ENCODE measurements at regions not wholly inside any gene's neighbourhood (a gene's known extent, or its start where the extent isn't known, plus 50 kb on each side); places are given as distances from the start of the nearest gene placed in this dataset.

DNA sequence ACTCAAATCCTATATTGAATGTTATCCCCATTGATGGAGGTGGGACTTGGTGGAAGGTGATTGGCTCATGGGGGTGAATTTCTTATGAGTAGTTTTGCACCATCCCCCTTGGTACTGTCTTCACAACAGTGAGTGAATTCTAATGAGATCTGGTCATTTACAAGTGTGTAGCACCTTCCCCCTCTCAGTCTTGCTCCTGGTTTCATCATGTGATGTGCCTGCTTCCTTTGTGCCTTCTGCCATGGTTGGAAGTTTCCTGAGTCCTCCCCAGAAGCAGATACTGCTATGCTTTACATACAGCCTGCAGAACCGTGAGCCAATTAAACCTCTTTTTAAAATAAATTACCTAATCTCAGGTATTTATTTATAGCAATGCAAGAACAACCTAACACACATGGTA, 302.4 kb upstream of the KITLG start:
- Histone ChIP-seq H3K4me1 (ENCODE audit: control insufficient read depth in 2 of 2, insufficient read depth in 2 of 2, low read length in 1 of 2) (no peaks in the 10 kb centered on the region), H3K27me3 (ENCODE audit: control insufficient read depth in 1 of 2, insufficient read depth in 2 of 2, low read length in 2 of 2) (no peaks in the 10 kb centered on the region), H3K36me3 (ENCODE audit: control insufficient read depth in 2 of 2, insufficient read depth in 2 of 2, low read length in 1 of 2) (no peaks in the 10 kb centered on the region), H3K9me3 (ENCODE audit: control insufficient read depth in 2 of 2, insufficient read depth in 1 of 2, low read depth in 1 of 2, low read length in 1 of 2) (no peaks in the 10 kb centered on the region), H3K4me3 (ENCODE audit: low read depth in 1 of 2, low read length in 2 of 2) (no peak overlapping the region), H3K27ac (ENCODE audit: low read depth in 2 of 2, low read length in 1 of 2) (no peak overlapping the region)
- 87 to 92% methylated on average over 1 of the region's 1 CpG for WGBS, 2 donors

DNA sequence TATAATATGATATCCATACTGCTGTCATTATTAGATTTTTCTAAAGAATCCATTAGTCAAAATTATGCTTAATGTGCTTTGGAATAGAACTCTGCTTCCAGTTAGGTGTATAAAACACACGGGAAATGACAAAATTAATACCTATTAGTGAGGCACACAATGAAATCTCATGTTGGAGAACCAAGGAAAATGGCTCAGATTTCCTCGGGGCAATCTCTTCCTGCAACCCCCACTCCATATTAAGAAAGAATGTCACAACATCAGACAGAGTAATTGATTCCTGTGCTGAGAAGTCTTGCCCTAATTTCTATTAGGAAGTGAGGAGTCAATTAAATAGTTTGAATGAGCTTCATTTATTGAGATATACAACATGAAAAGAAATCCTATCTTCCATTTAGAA, 299.8 kb upstream of the KITLG start:
- Histone ChIP-seq H3K4me3 (ENCODE audit: low read depth in 1 of 2, low read length in 2 of 2) (no peak overlapping the region), H3K36me3 (ENCODE audit: control insufficient read depth in 2 of 2, insufficient read depth in 2 of 2, low read length in 1 of 2) (no peaks in the 10 kb centered on the region), H3K27me3 (ENCODE audit: control insufficient read depth in 1 of 2, insufficient read depth in 2 of 2, low read length in 2 of 2) (no peaks in the 10 kb centered on the region), H3K27ac (ENCODE audit: low read depth in 2 of 2, low read length in 1 of 2) (no peak overlapping the region), H3K4me1 (ENCODE audit: control insufficient read depth in 2 of 2, insufficient read depth in 2 of 2, low read length in 1 of 2) (no peaks in the 10 kb centered on the region), H3K9me3 (ENCODE audit: control insufficient read depth in 2 of 2, insufficient read depth in 1 of 2, low read depth in 1 of 2, low read length in 1 of 2) (no peaks in the 10 kb centered on the region)
- 81 to 87% methylated on average over 2 of the region's 2 CpGs for WGBS, 2 donors

DNA sequence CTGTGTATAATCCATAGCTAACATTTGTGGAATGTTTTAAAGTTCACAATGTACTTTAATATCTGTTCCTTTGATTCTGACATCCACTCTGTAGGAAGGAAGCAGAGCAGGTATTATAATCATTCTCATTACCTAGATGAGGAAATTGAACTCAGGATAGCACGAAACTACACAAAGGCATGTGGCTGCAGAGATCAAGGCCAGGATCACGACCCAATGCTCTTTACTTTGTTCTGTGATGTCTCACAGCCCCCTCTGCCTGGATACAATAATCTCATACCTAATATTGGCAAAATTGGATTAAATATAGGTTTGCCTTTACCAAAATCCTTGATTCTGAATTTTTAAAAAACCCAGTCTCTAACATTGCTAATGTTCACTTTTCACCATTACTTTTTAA, 298.0 kb upstream of the KITLG start:
- H3K27ac ChIP-seq (ENCODE audit: low read depth in 2 of 2, low read length in 1 of 2): no peak overlapping the region
- no peaks in the 10 kb centered on the region for H3K4me1 ChIP-seq (ENCODE audit: control insufficient read depth in 2 of 2, insufficient read depth in 2 of 2, low read length in 1 of 2)
- no peaks in the 10 kb centered on the region for H3K9me3 ChIP-seq (ENCODE audit: control insufficient read depth in 2 of 2, insufficient read depth in 1 of 2, low read depth in 1 of 2, low read length in 1 of 2)
- no peaks in the 10 kb centered on the region for H3K27me3 ChIP-seq (ENCODE audit: control insufficient read depth in 1 of 2, insufficient read depth in 2 of 2, low read length in 2 of 2)
- H3K4me3 ChIP-seq (ENCODE audit: low read depth in 1 of 2, low read length in 2 of 2): no peak overlapping the region
- WGBS, 2 donors: 73 to 81% methylated on average over 2 of the region's 2 CpGs
- H3K36me3 ChIP-seq (ENCODE audit: control insufficient read depth in 2 of 2, insufficient read depth in 2 of 2, low read length in 1 of 2): no peaks in the 10 kb centered on the region

DNA sequence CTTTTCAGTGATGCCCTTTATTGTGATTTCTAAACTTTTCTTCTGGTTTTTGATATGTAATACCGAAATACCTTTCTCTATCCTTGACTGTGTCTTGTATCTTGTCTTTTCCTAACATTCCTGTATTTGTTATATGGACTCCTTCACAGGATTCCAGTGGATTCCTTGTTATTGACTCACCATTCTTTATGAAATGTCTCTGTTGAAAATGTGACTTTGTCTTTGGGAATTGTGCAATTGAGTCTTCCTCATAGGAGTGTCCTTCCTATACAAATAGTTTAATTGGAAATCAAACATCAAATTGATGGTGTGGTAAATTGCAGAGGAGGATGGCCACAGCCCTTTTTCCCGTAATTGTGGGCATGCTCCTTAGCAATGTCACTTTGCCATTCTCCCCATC, 296.6 kb upstream of the KITLG start:
- no peaks in the 10 kb centered on the region for H3K27me3 ChIP-seq (ENCODE audit: control insufficient read depth in 1 of 2, insufficient read depth in 2 of 2, low read length in 2 of 2)
- H3K36me3 ChIP-seq (ENCODE audit: control insufficient read depth in 2 of 2, insufficient read depth in 2 of 2, low read length in 1 of 2): no peaks in the 10 kb centered on the region
- H3K4me1 ChIP-seq (ENCODE audit: control insufficient read depth in 2 of 2, insufficient read depth in 2 of 2, low read length in 1 of 2): no peaks in the 10 kb centered on the region
- H3K9me3 ChIP-seq (ENCODE audit: control insufficient read depth in 2 of 2, insufficient read depth in 1 of 2, low read depth in 1 of 2, low read length in 1 of 2): no peaks in the 10 kb centered on the region
- no peak overlapping the region for H3K4me3 ChIP-seq (ENCODE audit: low read depth in 1 of 2, low read length in 2 of 2)
- 90 to 94% methylated on average over 2 of the region's 2 CpGs for WGBS, 2 donors
- no peak overlapping the region for H3K27ac ChIP-seq (ENCODE audit: low read depth in 2 of 2, low read length in 1 of 2)

DNA sequence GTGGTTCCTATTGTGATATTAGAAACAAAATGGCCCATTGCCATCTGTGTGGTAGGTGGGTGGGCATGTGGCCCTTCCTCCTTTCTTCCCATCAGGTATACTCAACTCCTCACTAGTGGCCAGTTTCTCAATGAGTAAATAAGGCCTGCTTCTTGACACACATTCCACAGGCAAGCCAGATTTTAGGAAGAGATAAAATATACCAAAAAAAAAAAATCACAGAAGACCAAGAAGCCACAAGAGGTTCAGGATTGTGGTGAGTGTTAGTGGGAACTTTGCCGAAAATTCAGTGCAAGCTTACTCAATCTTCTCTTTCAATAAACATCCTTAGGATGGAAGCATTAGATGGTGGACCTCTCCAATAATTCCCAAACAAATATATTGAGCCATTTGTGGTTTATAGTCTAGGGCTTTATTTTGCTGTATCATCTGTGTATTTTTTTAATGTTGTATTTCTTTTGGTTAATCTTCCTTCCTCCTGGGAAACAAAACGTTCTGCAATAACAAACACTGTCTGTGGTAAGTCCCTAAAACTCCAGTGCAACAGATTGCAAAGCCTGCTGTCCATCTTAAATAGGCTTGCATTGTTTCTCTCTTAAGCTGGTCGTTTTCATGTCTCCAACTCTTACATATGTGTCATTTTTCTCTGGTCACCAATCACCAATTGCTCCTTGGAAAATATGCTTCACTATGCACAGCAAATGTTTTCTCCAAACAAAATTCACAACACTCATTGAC, 289.9 kb upstream of the KITLG start:
- H3K9me3 ChIP-seq (ENCODE audit: control insufficient read depth in 2 of 2, insufficient read depth in 1 of 2, low read depth in 1 of 2, low read length in 1 of 2): no peaks in the 10 kb centered on the region
- H3K4me1 ChIP-seq (ENCODE audit: control insufficient read depth in 2 of 2, insufficient read depth in 2 of 2, low read length in 1 of 2): no peaks in the 10 kb centered on the region
- H3K4me3 ChIP-seq (ENCODE audit: low read depth in 1 of 2, low read length in 2 of 2): no peak overlapping the region
- H3K36me3 ChIP-seq (ENCODE audit: control insufficient read depth in 2 of 2, insufficient read depth in 2 of 2, low read length in 1 of 2): no peaks in the 10 kb centered on the region
- 27 to 38% methylated on average over 3 of the region's 3 CpGs for WGBS, 2 donors
- no peaks in the 10 kb centered on the region for H3K27me3 ChIP-seq (ENCODE audit: control insufficient read depth in 1 of 2, insufficient read depth in 2 of 2, low read length in 2 of 2)
- no peak overlapping the region for H3K27ac ChIP-seq (ENCODE audit: low read depth in 2 of 2, low read length in 1 of 2)

DNA sequence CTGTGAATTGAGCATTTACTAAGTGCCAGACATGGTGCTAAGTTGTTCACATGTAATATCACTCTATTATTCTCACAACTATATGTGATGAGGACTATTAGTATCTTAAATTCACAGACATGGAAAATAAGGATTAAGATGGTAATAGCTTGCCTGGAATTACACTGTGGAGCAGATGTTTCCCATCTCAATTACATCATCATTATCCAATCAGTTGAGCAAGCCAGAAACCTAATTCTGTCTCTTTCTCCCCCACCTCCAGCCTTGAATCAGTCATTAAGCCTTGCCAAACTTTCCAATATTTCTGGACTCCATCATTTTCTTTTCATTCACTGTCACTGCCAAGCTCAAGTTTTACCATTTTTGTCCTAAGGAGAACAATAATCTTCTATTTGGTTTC, 287.8 kb upstream of the KITLG start:
- no peaks in the 10 kb centered on the region for H3K4me1 ChIP-seq (ENCODE audit: control insufficient read depth in 2 of 2, insufficient read depth in 2 of 2, low read length in 1 of 2)
- H3K4me3 ChIP-seq (ENCODE audit: low read depth in 1 of 2, low read length in 2 of 2): no peak overlapping the region
- no peaks in the 10 kb centered on the region for H3K27me3 ChIP-seq (ENCODE audit: control insufficient read depth in 1 of 2, insufficient read depth in 2 of 2, low read length in 2 of 2)
- no peaks in the 10 kb centered on the region for H3K36me3 ChIP-seq (ENCODE audit: control insufficient read depth in 2 of 2, insufficient read depth in 2 of 2, low read length in 1 of 2)
- H3K9me3 ChIP-seq (ENCODE audit: control insufficient read depth in 2 of 2, insufficient read depth in 1 of 2, low read depth in 1 of 2, low read length in 1 of 2): no peaks in the 10 kb centered on the region
- H3K27ac ChIP-seq (ENCODE audit: low read depth in 2 of 2, low read length in 1 of 2): no peak overlapping the region

DNA sequence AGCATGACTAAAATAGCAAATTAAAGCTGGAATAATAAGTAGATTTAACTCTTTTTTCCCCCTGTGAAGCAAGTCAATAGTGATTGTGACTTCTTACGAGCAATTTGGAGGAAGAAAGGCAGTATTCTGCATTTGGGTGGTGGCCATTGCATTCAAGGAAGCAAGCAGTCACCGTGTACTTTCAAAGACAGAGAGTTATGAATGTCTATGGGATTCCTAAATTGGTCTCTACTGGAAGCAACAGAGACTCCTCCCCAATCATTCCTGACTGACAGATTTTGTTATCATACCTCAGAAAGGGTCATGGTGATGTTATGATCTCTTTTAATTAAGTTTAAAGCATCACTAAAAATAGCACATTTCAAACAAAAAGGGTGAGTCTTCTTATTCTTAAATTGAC, 287.2 kb upstream of the KITLG start:
- no peaks in the 10 kb centered on the region for H3K36me3 ChIP-seq (ENCODE audit: control insufficient read depth in 2 of 2, insufficient read depth in 2 of 2, low read length in 1 of 2)
- no peak overlapping the region for H3K4me3 ChIP-seq (ENCODE audit: low read depth in 1 of 2, low read length in 2 of 2)
- no peaks in the 10 kb centered on the region for H3K27me3 ChIP-seq (ENCODE audit: control insufficient read depth in 1 of 2, insufficient read depth in 2 of 2, low read length in 2 of 2)
- 50 to 70% methylated on average over 2 of the region's 2 CpGs for WGBS, 2 donors
- no peaks in the 10 kb centered on the region for H3K4me1 ChIP-seq (ENCODE audit: control insufficient read depth in 2 of 2, insufficient read depth in 2 of 2, low read length in 1 of 2)
- H3K27ac ChIP-seq (ENCODE audit: low read depth in 2 of 2, low read length in 1 of 2): no peak overlapping the region
- no peaks in the 10 kb centered on the region for H3K9me3 ChIP-seq (ENCODE audit: control insufficient read depth in 2 of 2, insufficient read depth in 1 of 2, low read depth in 1 of 2, low read length in 1 of 2)

DNA sequence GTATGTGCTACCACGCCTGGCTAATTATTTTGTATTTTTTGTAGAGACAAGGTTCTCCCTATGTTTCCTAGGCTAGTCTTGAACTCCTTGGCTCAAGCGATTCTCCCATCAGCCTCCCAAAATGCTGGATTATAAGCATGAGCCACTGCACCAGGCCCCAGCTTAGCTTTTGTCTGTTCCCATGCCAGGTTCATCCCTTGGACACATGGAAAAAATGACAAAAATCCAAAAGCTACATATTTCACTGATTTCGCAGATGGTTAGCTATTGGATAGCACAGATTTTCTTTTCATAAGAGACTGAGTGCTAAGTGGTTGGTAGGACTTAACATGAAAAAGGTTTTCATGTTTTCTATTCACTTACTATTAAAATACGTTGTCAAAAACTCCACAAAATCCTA, 286.6 kb upstream of the KITLG start:
- H3K27ac ChIP-seq (ENCODE audit: low read depth in 2 of 2, low read length in 1 of 2): no peak overlapping the region
- no peaks in the 10 kb centered on the region for H3K36me3 ChIP-seq (ENCODE audit: control insufficient read depth in 2 of 2, insufficient read depth in 2 of 2, low read length in 1 of 2)
- no peaks in the 10 kb centered on the region for H3K9me3 ChIP-seq (ENCODE audit: control insufficient read depth in 2 of 2, insufficient read depth in 1 of 2, low read depth in 1 of 2, low read length in 1 of 2)
- H3K4me1 ChIP-seq (ENCODE audit: control insufficient read depth in 2 of 2, insufficient read depth in 2 of 2, low read length in 1 of 2): no peaks in the 10 kb centered on the region
- H3K27me3 ChIP-seq (ENCODE audit: control insufficient read depth in 1 of 2, insufficient read depth in 2 of 2, low read length in 2 of 2): no peaks in the 10 kb centered on the region
- WGBS, 2 donors: 84 to 85% methylated on average over 4 of the region's 4 CpGs
- H3K4me3 ChIP-seq (ENCODE audit: low read depth in 1 of 2, low read length in 2 of 2): no peak overlapping the region

DNA sequence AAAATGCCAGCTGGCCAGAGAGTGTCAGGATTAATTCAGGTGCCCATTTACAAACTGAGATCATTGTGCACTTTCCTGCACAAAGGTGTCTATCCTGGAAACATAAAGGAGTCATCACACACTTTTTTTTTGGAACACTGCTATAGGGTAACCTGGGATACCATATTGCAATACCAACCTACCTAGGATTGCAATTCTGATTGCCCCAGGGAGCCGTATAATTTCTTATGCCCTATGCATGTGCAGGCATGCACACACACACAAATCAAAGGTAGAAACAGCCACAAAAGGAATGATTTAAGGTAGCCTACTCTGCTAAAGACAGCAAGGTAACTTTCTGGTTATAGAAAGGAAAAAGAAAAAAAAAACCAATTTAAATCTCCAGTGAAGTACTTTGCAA, 285.3 kb upstream of the KITLG start:
- H3K9me3 ChIP-seq (ENCODE audit: control insufficient read depth in 2 of 2, insufficient read depth in 1 of 2, low read depth in 1 of 2, low read length in 1 of 2): no peaks in the 10 kb centered on the region
- no peak overlapping the region for H3K27ac ChIP-seq (ENCODE audit: low read depth in 2 of 2, low read length in 1 of 2)
- H3K36me3 ChIP-seq (ENCODE audit: control insufficient read depth in 2 of 2, insufficient read depth in 2 of 2, low read length in 1 of 2): no peaks in the 10 kb centered on the region
- no peak overlapping the region for H3K4me3 ChIP-seq (ENCODE audit: low read depth in 1 of 2, low read length in 2 of 2)
- H3K4me1 ChIP-seq (ENCODE audit: control insufficient read depth in 2 of 2, insufficient read depth in 2 of 2, low read length in 1 of 2): no peaks in the 10 kb centered on the region
- WGBS, 2 donors: 57 to 83% methylated on average over 1 of the region's 1 CpG
- H3K27me3 ChIP-seq (ENCODE audit: control insufficient read depth in 1 of 2, insufficient read depth in 2 of 2, low read length in 2 of 2): no peaks in the 10 kb centered on the region

DNA sequence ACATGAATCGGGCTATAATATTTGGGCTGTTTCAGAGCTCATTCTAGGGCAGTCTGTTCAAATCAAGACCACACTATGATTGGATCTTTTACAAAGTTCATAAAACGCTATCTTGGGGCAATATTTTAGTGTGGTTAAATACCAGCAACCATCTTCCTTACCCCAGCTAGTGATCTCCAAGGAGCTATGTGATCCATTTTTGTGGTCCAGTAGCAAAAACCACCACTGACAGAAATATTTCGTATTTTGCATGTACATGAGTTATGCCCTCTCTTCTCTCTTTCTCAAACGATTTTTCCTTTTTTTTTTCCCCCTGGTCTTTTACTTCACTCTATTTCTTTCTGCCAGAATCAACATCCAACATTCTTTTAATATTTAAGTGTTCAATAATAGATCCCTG, 280.6 kb upstream of the KITLG start:
- Histone ChIP-seq H3K27me3 (ENCODE audit: control insufficient read depth in 1 of 2, insufficient read depth in 2 of 2, low read length in 2 of 2) (no peaks in the 10 kb centered on the region), H3K4me1 (ENCODE audit: control insufficient read depth in 2 of 2, insufficient read depth in 2 of 2, low read length in 1 of 2) (no peaks in the 10 kb centered on the region), H3K9me3 (ENCODE audit: control insufficient read depth in 2 of 2, insufficient read depth in 1 of 2, low read depth in 1 of 2, low read length in 1 of 2) (no peaks in the 10 kb centered on the region), H3K4me3 (ENCODE audit: low read depth in 1 of 2, low read length in 2 of 2) (no peak overlapping the region), H3K36me3 (ENCODE audit: control insufficient read depth in 2 of 2, insufficient read depth in 2 of 2, low read length in 1 of 2) (no peaks in the 10 kb centered on the region), H3K27ac (ENCODE audit: low read depth in 2 of 2, low read length in 1 of 2) (no peak overlapping the region)
- WGBS, 2 donors: 79 to 83% methylated on average over 4 of the region's 4 CpGs
